Skin of body (tissue), 1 donor: ENCODE measurements at regions not wholly inside any gene's neighbourhood (a gene's known extent, or its start where the extent isn't known, plus 50 kb on each side); places are given as distances from the start of the nearest gene placed in this dataset.

Experiments
- DNase-seq: peaks from one replicate; lab custom pipeline; 2025; lab: John Stamatoyannopoulos, UW

DNA sequence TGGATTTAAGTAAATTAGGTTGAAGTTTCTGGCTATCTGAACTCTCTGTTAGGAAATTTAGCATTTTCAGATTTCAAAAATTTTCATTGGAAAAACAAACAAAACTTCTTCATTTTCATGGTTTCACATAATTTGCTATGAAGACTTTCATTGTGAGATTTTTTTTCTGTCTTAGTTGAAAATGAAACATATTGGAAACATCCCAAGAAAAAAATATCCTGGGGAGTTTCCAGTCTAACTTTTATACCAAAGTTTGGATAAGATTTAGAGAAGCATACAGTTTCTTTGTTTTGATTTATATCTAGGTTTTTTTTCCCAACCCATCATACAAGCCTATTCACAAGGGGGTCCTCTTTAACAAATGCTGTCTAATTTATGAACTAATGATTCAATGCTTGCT, 300.5 kb upstream of the SEMA3A start:
- DNase-seq, result no peak

- DNase-seq, result peak; percentile 68
These were observed 297.8 kb upstream of the SEMA3A start for GRCh38 chr7:84492098-84493034.

DNA sequence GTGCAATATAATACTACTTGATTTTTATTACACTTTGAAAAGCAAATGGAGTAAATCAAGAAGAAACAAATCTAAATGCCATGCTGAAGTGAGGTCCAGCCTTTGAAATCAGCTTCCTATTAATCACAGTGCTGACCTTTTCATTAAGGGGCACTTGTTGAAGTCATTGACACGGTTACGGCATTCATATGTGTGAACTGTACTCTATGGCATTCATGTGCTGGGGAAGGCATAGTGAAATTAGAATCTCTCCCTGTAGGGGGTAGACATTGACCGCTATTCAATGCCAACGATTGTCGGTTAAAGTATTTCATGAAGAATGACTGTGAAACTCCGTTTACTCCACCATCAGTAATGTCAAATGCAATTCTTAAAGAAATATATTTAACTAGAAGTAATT, 296.1 kb upstream of the SEMA3A start:
- peak; percentile 51 for DNase-seq

DNA sequence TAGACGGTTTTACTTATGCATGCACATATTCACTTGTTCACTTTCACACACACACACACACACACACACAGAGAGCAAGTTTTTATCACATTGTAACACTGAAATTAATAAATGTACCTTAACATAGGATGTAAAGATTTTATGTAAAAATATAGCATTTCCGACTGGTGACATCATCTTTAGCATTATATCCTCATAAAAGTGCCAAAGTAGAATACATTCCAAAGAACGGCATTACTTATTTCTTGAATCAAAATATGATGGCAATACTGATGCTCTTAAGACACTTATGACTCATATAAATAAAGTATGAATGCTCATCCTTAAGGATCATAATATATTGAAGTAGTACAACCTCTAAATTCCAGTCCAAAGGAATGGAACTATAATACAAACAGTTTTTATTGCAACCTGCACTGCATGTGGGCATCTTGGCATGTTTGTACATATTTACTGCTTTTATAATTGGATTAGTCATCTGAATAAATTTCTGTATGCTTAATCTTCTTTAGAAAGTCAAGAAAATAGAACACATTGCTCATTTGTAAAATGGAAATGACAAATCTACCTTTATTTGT, 290.0 kb upstream of the SEMA3A start:
- no peak for DNase-seq

DNA sequence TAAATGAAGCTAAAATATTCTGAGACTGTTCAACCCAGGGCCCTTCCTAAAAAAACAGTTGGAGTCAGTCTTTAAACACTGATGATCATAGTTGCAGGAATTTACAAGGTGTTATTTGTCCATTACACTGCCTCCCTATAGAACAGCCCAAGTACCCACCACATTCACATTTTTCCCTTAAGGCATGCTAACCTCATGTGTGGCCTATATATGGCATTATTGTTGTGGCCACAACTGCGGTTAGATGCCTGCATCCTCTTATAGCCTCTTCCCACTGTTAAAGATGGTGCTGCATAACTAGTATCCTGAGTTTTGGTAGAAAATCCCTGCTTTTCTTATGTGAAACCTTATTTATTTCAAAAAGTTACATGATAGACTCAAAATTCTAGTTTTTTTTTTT, 287.9 kb upstream of the SEMA3A start:
- no peak for DNase-seq

- DNase-seq, result no peak
These were observed 284.5 kb upstream of the SEMA3A start for GRCh38 chr7:84479059-84479458.

DNA sequence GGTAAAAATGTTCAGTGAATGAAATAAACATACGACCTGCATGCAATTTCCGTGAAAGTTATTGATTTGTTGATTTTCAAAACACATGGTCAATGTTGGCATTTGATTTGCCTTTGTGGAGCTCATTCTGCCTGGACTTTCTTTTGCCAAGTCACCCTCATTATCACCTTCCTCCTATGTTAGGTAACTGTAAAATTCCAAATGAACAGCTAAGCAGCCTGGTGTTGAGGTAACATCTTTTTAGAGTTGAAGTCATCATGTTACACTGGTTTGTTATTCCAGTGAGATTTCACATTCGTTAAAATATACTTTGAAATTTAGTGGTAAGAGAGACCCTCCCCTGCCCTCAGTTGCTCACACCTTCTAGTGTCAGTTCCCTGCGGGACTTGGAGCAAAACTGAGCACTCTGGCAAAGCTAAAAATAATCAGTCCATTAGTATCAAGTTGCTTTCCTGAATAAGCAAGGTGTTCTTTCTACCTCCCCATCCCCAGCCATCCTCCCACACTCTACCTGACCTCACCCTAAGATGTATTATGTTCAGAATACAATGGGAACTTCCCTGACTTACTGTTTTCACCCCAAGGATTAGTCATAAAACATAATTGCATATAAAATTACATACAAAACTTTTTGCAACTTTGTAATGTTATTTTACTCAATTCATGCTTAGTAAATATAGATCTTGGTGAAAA, 283.3 kb upstream of the SEMA3A start:
- no peak for DNase-seq

- DNase-seq, result no peak
These were observed 279.8 kb upstream of the SEMA3A start for GRCh38 chr7:84474436-84474835.

DNA sequence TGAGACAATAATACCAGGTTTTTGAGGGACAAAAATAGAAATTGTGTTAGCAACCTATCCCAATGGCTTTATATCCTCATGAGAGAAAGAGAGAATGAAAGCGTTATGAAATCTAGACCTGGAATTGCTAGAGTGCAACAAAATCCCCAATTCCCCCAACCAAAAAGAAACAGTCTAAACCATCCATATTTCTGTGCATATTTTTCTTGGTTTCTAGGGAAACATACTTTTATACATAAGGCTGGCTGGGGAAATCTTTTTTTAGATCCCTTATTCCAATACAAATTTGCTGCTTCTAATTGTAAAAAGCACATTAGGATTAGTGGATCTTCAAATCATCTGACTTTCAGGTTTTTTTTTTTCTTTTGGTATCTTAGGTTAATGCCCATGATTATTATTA, 277.0 kb upstream of the SEMA3A start:
- no peak for DNase-seq

GRCh38 chr7:84469034-84469433, 274.4 kb upstream of the SEMA3A start:
- no peak for DNase-seq

- peak; percentile 21 for DNase-seq
These were observed 267.7 kb upstream of the SEMA3A start for GRCh38 chr7:84462259-84462658.

GRCh38 chr7:84461093-84461492, 266.5 kb upstream of the SEMA3A start:
- no peak for DNase-seq

DNA sequence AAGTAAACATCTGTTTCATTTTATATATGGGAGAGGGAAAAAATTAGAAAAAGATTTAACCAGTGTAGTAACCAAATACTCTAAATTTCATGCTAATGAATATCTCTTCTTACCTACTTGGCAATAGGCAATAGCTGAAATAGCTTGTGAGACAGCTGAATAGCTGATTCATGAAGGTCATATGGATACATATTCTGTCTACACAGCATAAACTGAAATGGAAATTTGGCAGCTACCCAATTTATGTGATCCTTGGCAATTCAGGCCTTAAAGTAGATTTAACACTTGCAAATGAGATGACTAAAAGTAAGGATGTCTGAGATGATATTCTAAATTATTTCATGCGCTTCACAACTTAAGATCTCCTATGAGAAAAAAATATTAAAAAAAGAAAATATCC, 261.2 kb upstream of the SEMA3A start:
- DNase-seq, result peak; percentile 26

DNA sequence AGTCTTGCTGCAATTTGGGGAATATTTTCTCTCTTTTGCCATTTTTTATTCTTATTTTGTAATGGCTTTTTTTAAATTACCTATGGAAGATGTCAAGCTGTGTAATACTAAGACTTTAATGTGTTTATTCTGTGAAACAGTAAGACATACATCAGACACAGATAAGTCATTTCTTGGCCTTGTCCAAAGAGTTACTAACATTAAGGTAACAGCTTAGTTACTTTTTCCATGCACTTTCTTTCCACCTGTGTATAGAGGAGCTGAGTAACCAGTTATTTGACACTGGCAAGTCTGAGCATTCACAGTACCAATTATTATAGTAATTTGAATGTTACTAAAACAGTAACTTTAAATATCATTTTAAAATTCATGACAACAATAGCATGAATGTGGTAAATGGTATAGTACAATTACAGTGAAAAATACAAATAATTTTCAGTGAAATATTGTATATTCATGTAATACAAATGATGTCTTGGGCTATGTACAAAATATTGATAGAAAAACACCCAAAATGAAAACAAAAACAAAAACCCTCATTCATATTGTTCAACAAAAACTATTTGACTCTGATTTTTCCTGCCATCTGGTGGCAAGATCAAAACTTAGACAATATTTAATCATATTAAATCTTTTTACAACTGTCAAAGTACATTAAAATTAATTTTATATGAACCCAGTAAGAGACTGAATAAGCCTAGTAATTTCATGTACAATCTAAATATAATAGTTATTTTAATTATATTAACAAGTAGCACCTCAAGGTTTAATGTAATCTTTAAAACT, 259.8 kb upstream of the SEMA3A start:
- DNase-seq, result no peak

DNA sequence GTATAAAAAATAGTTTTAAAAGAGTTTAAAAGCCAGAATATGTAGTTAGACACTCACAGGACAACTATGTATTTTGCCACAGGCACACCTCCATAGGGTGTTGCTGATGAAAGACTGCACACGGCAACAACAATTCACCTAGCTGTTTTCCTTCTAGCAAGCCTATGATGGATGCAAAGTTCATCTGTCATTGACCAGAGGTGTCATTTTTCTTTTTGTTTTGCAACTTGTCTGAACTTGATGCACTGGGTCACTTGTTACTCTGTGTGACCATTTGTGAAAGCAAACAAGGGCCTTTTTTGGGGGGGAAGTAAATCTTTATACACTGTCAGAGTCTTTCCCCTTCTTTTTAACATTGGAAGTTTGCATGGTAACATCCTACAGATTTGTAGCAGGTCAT, 258.0 kb upstream of the SEMA3A start:
- DNase-seq, result no peak

- DNase-seq, result no peak
These were observed 256.2 kb upstream of the SEMA3A start for GRCh38 chr7:84450772-84451171.

- no peak for DNase-seq
These were observed 253.2 kb upstream of the SEMA3A start for GRCh38 chr7:84447636-84448293.

DNA sequence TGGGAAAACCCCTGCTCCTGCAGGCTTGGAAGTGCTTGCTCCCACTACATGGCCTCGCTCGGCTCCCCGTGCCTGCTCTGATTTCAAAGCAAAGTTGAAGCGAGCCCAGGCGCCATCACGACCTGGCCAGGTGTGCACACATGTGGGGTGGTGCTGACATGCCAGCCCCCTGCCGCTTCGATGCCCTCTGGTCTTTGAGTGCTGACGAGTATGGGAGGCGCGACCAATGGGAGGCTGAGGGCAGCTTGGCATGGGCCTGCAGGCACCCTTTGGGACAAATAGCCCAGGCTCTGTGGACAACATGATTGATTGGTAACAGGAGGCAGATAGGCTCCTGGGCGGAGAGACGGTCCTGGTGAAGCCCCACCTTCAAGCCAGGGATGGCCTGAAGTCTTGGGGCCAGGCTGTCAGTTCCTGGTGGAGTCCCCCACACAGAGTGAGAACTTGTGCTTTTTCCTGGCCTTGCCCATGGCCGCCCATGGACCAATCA, 252.4 kb upstream of the SEMA3A start:
- no peak for DNase-seq

DNA sequence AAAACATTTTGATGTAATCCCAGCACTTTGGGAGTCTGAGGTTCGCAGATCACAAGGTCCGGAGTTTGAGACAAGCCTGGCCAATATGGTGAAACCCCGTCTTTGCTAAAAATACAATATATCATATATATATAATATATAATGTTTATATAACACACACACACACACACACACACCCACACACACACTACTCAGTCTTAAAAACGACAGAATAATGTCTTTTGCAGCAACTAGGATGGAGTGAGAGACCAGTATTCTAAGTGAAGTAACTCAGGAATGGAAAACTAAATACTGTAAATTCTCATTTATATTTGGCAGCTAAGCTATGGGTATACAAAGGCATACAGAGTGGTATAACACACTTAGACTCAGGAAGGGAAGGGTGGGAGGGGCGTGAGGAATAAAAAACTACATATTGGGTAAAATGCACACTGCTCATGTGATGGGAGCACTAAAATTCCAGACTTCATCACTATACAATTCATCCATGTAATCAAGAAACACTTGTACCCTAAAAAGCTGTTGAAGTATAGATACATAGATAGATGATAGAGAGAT, 231.2 kb upstream of the SEMA3A start:
- DNase-seq, result no peak

- no peak for DNase-seq
These were observed 228.2 kb upstream of the SEMA3A start for GRCh38 chr7:84422790-84423189.
